Keratinocyte (primary cell): ENCODE measurements at regions not wholly inside any gene's neighbourhood (a gene's known extent, or its start where the extent isn't known, plus 50 kb on each side); places are given as distances from the start of the nearest gene placed in this dataset.
A peak's percentile ranks its signal among the peaks of the same experiment; 100 is the strongest.

Source experiments
- DNase-seq: peaks from one replicate; pipeline ENCODE4 v3.0.0-alpha.2; 2011; ENCODE audit warnings: low read depth, missing footprints, low spot score
- FAIRE-seq: peaks from 2 replicates; lab custom pipeline; 2011; peaks lifted over from hg19 to GRCh38; lab: Jason Lieb, UNC
- H2AFZ ChIP-seq: 2 replicates; pipeline ENCODE4 v1.6.0; 2012; ENCODE audit warnings: low read length, control low read depth, inconsistent platforms; ENCODE audit not compliant: control insufficient read depth
- H3K27ac ChIP-seq: 2 replicates; pipeline ENCODE4 v1.5.1; 2011; ENCODE audit warnings: low read length; ENCODE audit not compliant: control insufficient read depth, insufficient read depth
- H3K27me3 ChIP-seq: 3 replicates; pipeline ENCODE4 v1.6.0; 2011; ENCODE audit warnings: low read length; ENCODE audit not compliant: control insufficient read depth, insufficient read depth; ENCODE audit errors: extremely low read depth
- H3K36me3 ChIP-seq, 2 experiments: 2 replicates in 1 of 2; 3 replicates in 1 of 2; pipeline ENCODE4 v1.5.1; 2011; ENCODE audit warnings: low read length in 2 of 2, mild to moderate bottlenecking in 1 of 2; ENCODE audit not compliant: control insufficient read depth in 2 of 2, insufficient read depth in 2 of 2; ENCODE audit errors: extremely low read depth in 1 of 2
- H3K4me1 ChIP-seq: 3 replicates; pipeline ENCODE4 v1.5.1; 2011; ENCODE audit warnings: low read length; ENCODE audit not compliant: control insufficient read depth, insufficient read depth; ENCODE audit errors: extremely low read depth
- H3K4me2 ChIP-seq: 3 replicates; pipeline ENCODE4 v1.6.0; 2011; ENCODE audit warnings: low read depth, low read length; ENCODE audit not compliant: control insufficient read depth, insufficient read depth; ENCODE audit errors: extremely low read depth
- H3K4me3 ChIP-seq, 3 experiments: fragments of 200-600 bp in 1 of 3; sonication (generic) in 1 of 3; 2 replicates in 2 of 3; 3 replicates in 1 of 3; pipeline ENCODE4 v1.5.1; 2011 to 2016; ENCODE audit warnings: low read length in 3 of 3, mild to moderate bottlenecking in 3 of 3, control low read depth in 2 of 3, inconsistent platforms in 1 of 3, low read depth in 1 of 3, mixed read lengths in 1 of 3, mixed run types in 1 of 3, moderate library complexity in 1 of 3; ENCODE audit not compliant: control insufficient read depth in 2 of 3, insufficient read depth in 2 of 3; ENCODE audit errors: extremely low read depth in 1 of 3
- H3K79me2 ChIP-seq: 2 replicates; pipeline ENCODE4 v1.6.0; 2012; ENCODE audit warnings: low read length; ENCODE audit not compliant: control insufficient read depth, insufficient read depth
- H3K9ac ChIP-seq: 3 replicates; pipeline ENCODE4 v1.6.0; 2011; ENCODE audit warnings: low read length; ENCODE audit not compliant: control insufficient read depth, insufficient read depth; ENCODE audit errors: extremely low read depth
- H3K9me1 ChIP-seq: 3 replicates; pipeline ENCODE4 v1.6.0; 2011; ENCODE audit warnings: low read length; ENCODE audit not compliant: control insufficient read depth, insufficient read depth; ENCODE audit errors: extremely low read depth
- H3K9me3 ChIP-seq: 2 replicates; pipeline ENCODE4 v1.5.1; 2012; ENCODE audit warnings: low read depth, low read length; ENCODE audit not compliant: control insufficient read depth
- H4K20me1 ChIP-seq: 3 replicates; pipeline ENCODE4 v1.6.0; 2011; ENCODE audit warnings: low read length; ENCODE audit not compliant: control insufficient read depth, insufficient read depth; ENCODE audit errors: extremely low read depth
- CTCF ChIP-seq, 3 experiments: IDR thresholded peaks in 1 of 3; conservative IDR thresholded peaks in 1 of 3; optimal IDR thresholded peaks in 1 of 3; 2 replicates in 2 of 3; 3 replicates in 1 of 3; pipeline versions ENCODE3 to v1.5.1; 2011; ENCODE audit warnings: low read length in 3 of 3, mild to moderate bottlenecking in 3 of 3, moderate library complexity in 2 of 3, control low read depth in 1 of 3, inconsistent platforms in 1 of 3; ENCODE audit not compliant: insufficient read depth in 2 of 3; ENCODE audit errors: extremely low read depth in 1 of 3
- EZH2 ChIP-seq: IDR thresholded peaks from one replicate; pipeline ENCODE4 v1.6.1; 2012; ENCODE audit warnings: inconsistent platforms, mild to moderate bottlenecking, low read length, moderate library complexity
- dilution Hi-C: fragments of 300-500 bp; cut with MboI; formaldehyde crosslinking; loops from one replicate; pipeline ENCODE4 v1.7.0; 2020; ENCODE audit warnings: low sequenced_read_pairs; ENCODE audit not compliant: extremely low pct_ligation_motif_present

- TF ChIP-seq CTCF (optimal IDR thresholded peaks at IDR 0.05 in 1 of 3, IDR thresholded peaks at IDR 0.05 in 1 of 3, conservative IDR thresholded peaks at IDR 0.05 in 1 of 3; ENCODE audit: extremely low read depth in 1 of 3, insufficient read depth in 2 of 3, low read length in 3 of 3) (no peak), EZH2 (no peak)
- Histone ChIP-seq H3K4me1 (peaks cover 18% of the 10 kb centered on the region), H3K27ac (peak overlapping the region; percentile 52), H3K9ac (peak overlapping the region; percentile 11), H3K27me3 (no peaks in the 10 kb centered on the region), H3K4me2 (peak overlapping the region; percentile 84), H3K9me3 (no peaks in the 10 kb centered on the region), H2AFZ (peak overlapping the region; percentile 84), H3K36me3 (no peaks in the 10 kb centered on the region), H3K9me1 (no peaks in the 10 kb centered on the region), H3K79me2 (no peaks in the 10 kb centered on the region), H4K20me1 (no peaks in the 10 kb centered on the region), H3K4me3 (peak overlapping the region in 2 of 3 experiments; percentile 26 to 44)
- DNase-seq (peak; percentile 50), FAIRE-seq (peak; percentile 80)
- dilution Hi-C loops, result no loop called here
Measured at GRCh38 chr1:73593364-73593763, 604.6 kb downstream of the LRRIQ3 start.

- H3K4me3 ChIP-seq, result no peak overlapping the region
- H3K9ac ChIP-seq, result no peak overlapping the region
- H3K4me1 ChIP-seq, result no peaks in the 10 kb centered on the region
- no peaks in the 10 kb centered on the region for H4K20me1 ChIP-seq
- no peak overlapping the region for H3K4me2 ChIP-seq
- dilution Hi-C loops, result no loop called here
- no peaks in the 10 kb centered on the region for H3K79me2 ChIP-seq
- TF ChIP-seq EZH2, result no peak
- TF ChIP-seq CTCF (optimal IDR thresholded peaks at IDR 0.05 in 1 of 3, IDR thresholded peaks at IDR 0.05 in 1 of 3, conservative IDR thresholded peaks at IDR 0.05 in 1 of 3; ENCODE audit: extremely low read depth in 1 of 3, insufficient read depth in 2 of 3, low read length in 3 of 3), result no peak
- no peaks in the 10 kb centered on the region for H3K9me1 ChIP-seq
- no peaks in the 10 kb centered on the region for H3K9me3 ChIP-seq
- H2AFZ ChIP-seq, result no peak overlapping the region
- H3K27ac ChIP-seq, result no peak overlapping the region
- H3K36me3 ChIP-seq, result no peaks in the 10 kb centered on the region
- FAIRE-seq, result no peak
- DNase-seq, result no peak
- no peaks in the 10 kb centered on the region for H3K27me3 ChIP-seq
Measured at GRCh38 chr1:73587080-73587479, 610.9 kb downstream of the LRRIQ3 start.
